OCI-LY1 (cell line): ENCODE measurements at regions not wholly inside any gene's neighbourhood (a gene's known extent, or its start where the extent isn't known, plus 50 kb on each side); places are given as distances from the start of the nearest gene placed in this dataset.

ENCODE experiments used
- EZH2 ChIP-seq: fragments of 200-600 bp; sonication (generic), shearing (Covaris generic); IDR thresholded peaks from 2 replicates; pipeline ENCODE4 v1.8.0; 2017; ENCODE audit warnings: borderline replicate concordance, mixed run types, mild to moderate bottlenecking, antibody characterized with exemption, low read length, moderate library complexity, mixed read lengths
- TF ChIP-seq, protein P1 (sequence below): fragments of 200-600 bp; sonication (generic), shearing (Covaris generic); IDR thresholded peaks from 2 replicates; pipeline ENCODE4 v1.5.1; 2017; ENCODE audit warnings: mild to moderate bottlenecking, antibody characterized with exemption, low read length, moderate library complexity, mixed read lengths

DNA sequence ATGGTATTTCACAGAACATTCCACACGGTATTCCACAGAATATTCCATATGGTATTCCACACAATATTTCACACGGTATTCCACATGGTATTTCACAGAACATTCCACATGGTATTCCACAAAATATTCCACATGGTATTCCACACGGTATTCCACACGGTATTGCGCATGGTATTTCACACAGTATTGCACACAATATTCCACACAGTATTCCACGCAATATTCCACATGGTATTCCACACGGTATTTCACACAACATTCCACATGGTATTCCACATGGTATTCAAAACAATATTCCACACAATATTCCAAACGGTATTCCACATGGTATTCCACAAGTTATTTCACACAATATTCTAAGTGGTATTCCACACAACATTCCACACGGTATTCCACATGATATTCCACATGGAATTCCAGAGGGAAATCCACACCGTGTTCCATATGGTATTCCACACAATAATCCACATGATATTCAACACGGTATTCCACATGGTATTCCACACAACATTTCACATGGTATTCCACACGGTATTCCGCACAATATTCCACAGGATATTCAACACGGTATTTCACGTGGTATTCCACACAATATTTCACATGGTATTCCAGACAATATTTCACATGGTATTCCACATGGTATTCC, 136.7 kb upstream of the CHST15 start:
- TF ChIP-seq, protein P1, sequence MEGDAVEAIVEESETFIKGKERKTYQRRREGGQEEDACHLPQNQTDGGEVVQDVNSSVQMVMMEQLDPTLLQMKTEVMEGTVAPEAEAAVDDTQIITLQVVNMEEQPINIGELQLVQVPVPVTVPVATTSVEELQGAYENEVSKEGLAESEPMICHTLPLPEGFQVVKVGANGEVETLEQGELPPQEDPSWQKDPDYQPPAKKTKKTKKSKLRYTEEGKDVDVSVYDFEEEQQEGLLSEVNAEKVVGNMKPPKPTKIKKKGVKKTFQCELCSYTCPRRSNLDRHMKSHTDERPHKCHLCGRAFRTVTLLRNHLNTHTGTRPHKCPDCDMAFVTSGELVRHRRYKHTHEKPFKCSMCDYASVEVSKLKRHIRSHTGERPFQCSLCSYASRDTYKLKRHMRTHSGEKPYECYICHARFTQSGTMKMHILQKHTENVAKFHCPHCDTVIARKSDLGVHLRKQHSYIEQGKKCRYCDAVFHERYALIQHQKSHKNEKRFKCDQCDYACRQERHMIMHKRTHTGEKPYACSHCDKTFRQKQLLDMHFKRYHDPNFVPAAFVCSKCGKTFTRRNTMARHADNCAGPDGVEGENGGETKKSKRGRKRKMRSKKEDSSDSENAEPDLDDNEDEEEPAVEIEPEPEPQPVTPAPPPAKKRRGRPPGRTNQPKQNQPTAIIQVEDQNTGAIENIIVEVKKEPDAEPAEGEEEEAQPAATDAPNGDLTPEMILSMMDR, result no peak
- TF ChIP-seq EZH2, result no peak
